Gastroesophageal sphincter (tissue), 4 donors: ENCODE measurements at regions not wholly inside any gene's neighbourhood (a gene's known extent, or its start where the extent isn't known, plus 50 kb on each side); places are given as distances from the start of the nearest gene placed in this dataset.

Experiments
- ATAC-seq: fragments of 150-250 bp; one replicate; pipeline ENCODE4 v1.9.1; 2016; ENCODE audit warnings: mild to moderate bottlenecking, moderate library complexity
- H3K27ac ChIP-seq, 4 donors: fragments of 200-600 bp; sonication (generic) in 3 of 4; 1 replicate in 3 of 4; 2 replicates in 1 of 4; pipeline ENCODE4 v1.5.1; 2016 to 2019
- H3K27me3 ChIP-seq: fragments of 200-600 bp; sonication (generic); one replicate; pipeline ENCODE4 v1.5.1; 2019
- H3K36me3 ChIP-seq, 2 donors: fragments of 200-600 bp; sonication (generic); one replicate each; pipeline ENCODE4 v1.5.1; 2019; ENCODE audit warnings: control low read depth in 1 of 2
- H3K4me1 ChIP-seq, 3 donors: fragments of 200-600 bp; sonication (generic); 1 replicate in 2 of 3; 2 replicates in 1 of 3; pipeline ENCODE4 v1.5.1; 2016 to 2019; ENCODE audit warnings: control low read depth in 2 of 3
- H3K4me3 ChIP-seq, 2 donors: fragments of 200-600 bp; sonication (generic); one replicate each; pipeline ENCODE4 v1.5.1; 2019; ENCODE audit warnings: mild to moderate bottlenecking in 1 of 2, moderate library complexity in 1 of 2
- H3K9me3 ChIP-seq, 3 donors: fragments of 200-600 bp; sonication (generic); one replicate each; pipeline ENCODE4 v1.5.1; 2017 to 2019; ENCODE audit warnings: control low read depth in 2 of 3
- CTCF ChIP-seq, 4 experiments: fragments of 200-600 bp in 2 of 4; fragments of 450-650 bp in 2 of 4; sonication (generic) in 1 of 4; IDR thresholded peaks; one replicate each; pipeline ENCODE4 v1.5.1; 2017 to 2019; ENCODE audit warnings: antibody characterized with exemption in 4 of 4, mild to moderate bottlenecking in 2 of 4, moderate library complexity in 2 of 4
- EP300 ChIP-seq: sonication (generic); formaldehyde crosslinking; IDR thresholded peaks from one replicate; pipeline ENCODE4 v1.6.1; 2017; ENCODE audit warnings: antibody characterized with exemption, mild to moderate bottlenecking
- POLR2A ChIP-seq, 2 donors: fragments of 450-650 bp; IDR thresholded peaks; one replicate each; pipeline ENCODE4 v1.6.1; 2017; ENCODE audit warnings: antibody characterized with exemption in 2 of 2, mild to moderate bottlenecking in 2 of 2, moderate library complexity in 1 of 2
- POLR2AphosphoS5 ChIP-seq: sonication (generic); formaldehyde crosslinking; IDR thresholded peaks from one replicate; pipeline ENCODE4 v1.6.1; 2017; ENCODE audit warnings: antibody characterized with exemption
- WGBS, 2 donors: methylation state at CpG; one replicate each; pipeline ENCODE4 v1.1.5; 2018; ENCODE audit warnings: low coverage in 1 of 2; 5-methylcytosine and 5-hydroxymethylcytosine counted together
- small RNA-seq, 4 donors: library from RNA; depleted of rRNA; stranded (forward); fragments of <200 nt; gene quantifications; one replicate each; pipeline ENCODE3, GENCODE V24; 2016

GRCh38 chr2:162914161-162914560 is 75.6 kb upstream of the KCNH7 start:
- TF ChIP-seq POLR2A (IDR thresholded peaks at IDR 0.05) (no peak), EP300 (no peak), POLR2AphosphoS5 (no peak), CTCF (IDR thresholded peaks at IDR 0.05) (no peak)
- H3K36me3 ChIP-seq, result no peaks in the 10 kb centered on the region
- WGBS, 2 donors, result 88 to 89% methylated on average over 2 of the region's 2 CpGs
- no peaks in the 10 kb centered on the region for H3K4me1 ChIP-seq
- no peak overlapping the region for H3K4me3 ChIP-seq
- no peaks in the 10 kb centered on the region for H3K9me3 ChIP-seq
- ATAC-seq, result no peak
- no peak overlapping the region for H3K27ac ChIP-seq
- H3K27me3 ChIP-seq, result no peaks in the 10 kb centered on the region

- 75 to 88% methylated on average over 2 of the region's 2 CpGs for WGBS, 2 donors
- no peak for TF ChIP-seq EP300
- TF ChIP-seq CTCF (IDR thresholded peaks at IDR 0.05), result no peak
- TF ChIP-seq POLR2A (IDR thresholded peaks at IDR 0.05), result no peak
- TF ChIP-seq POLR2AphosphoS5, result no peak
- ATAC-seq, result no peak
Observed at GRCh38 chr2:162912787-162913186, 74.2 kb upstream of the KCNH7 start.

GRCh38 chr2:162908567-162908966 is 70.0 kb upstream of the KCNH7 start:
- no peaks in the 10 kb centered on the region for H3K27me3 ChIP-seq
- ATAC-seq, result no peak
- no peak overlapping the region for H3K4me3 ChIP-seq
- H3K36me3 ChIP-seq, result no peaks in the 10 kb centered on the region
- H3K27ac ChIP-seq, result no peak overlapping the region
- H3K4me1 ChIP-seq, result no peaks in the 10 kb centered on the region
- no peak for TF ChIP-seq EP300
- TF ChIP-seq POLR2AphosphoS5, result no peak
- no peaks in the 10 kb centered on the region for H3K9me3 ChIP-seq
- 58 to 64% methylated on average over 2 of the region's 2 CpGs for WGBS, 2 donors

More at GRCh38 chr2:162912787-162913186, 74.2 kb upstream of the KCNH7 start:
- H3K9me3 ChIP-seq, result no peaks in the 10 kb centered on the region
- no peaks in the 10 kb centered on the region for H3K36me3 ChIP-seq
- H3K4me1 ChIP-seq, result no peaks in the 10 kb centered on the region
- no peaks in the 10 kb centered on the region for H3K27me3 ChIP-seq
- H3K27ac ChIP-seq, result no peak overlapping the region
- no peak overlapping the region for H3K4me3 ChIP-seq

DNA sequence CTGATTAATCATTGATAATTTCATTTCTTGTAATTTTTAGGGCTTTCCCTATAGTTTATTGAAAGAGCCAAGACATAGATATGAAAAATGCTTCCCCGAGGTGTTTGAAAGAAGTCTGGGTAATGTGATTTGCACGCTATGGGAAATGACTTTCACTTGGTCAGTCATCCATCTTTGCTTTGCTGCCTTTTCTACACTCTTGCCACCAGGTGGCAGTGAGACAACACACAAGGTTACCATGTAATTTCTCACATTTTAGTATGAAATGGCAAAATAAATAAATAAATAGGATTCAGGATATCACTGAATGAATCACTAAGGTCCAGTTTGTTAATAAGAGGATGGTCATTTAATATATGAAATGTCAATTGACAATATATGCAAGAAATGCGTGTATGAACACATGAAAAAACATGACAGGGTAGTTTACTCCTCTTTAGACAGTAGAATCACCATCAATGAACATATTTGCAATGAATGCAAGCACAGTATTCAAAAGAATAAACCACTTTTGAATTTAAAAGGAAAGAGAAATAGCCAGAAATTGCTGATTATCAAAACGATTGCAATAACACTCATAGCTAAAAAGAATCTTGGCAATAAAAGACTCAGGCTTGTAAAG is 52.2 kb upstream of the KCNH7 start:
- no peak overlapping the region for H3K4me3 ChIP-seq
- no peaks in the 10 kb centered on the region for H3K36me3 ChIP-seq
- TF ChIP-seq CTCF (IDR thresholded peaks at IDR 0.05) (peak in 3 of 4 experiments; percentile 19 to 47 (median 29)), POLR2AphosphoS5 (no peak), POLR2A (IDR thresholded peaks at IDR 0.05) (no peak)
- 22 to 26% methylated on average over 4 of the region's 4 CpGs for WGBS, 2 donors
- ATAC-seq, result no peak
- H3K9me3 ChIP-seq, result no peaks in the 10 kb centered on the region
- H3K27ac ChIP-seq, result no peak overlapping the region
- no peaks in the 10 kb centered on the region for H3K4me1 ChIP-seq
- no peaks in the 10 kb centered on the region for H3K27me3 ChIP-seq

DNA sequence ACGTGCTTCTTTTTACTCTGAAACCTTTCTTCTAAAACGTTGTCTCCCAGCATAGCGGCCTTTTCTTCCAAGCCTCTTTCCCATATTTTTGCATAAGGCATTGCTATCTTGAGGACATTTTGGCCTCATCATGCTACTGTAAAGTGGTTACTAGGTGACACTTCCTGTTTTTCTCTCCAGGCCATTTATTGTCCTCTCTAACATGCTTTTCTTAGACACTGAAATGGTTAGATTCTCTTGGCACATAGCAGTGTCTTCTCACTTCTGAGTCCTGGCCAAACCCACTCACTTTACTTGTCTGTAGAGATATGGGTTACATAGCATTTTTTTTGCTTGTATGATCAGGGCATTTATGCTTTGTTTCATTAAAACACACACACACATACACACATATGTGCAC is 50.1 kb upstream of the KCNH7 start:
- H3K27ac ChIP-seq, result no peak overlapping the region
- 81 to 86% methylated on average over 3 of the region's 3 CpGs for WGBS, 2 donors
- no peak for ATAC-seq

More for the DNA sequence above, 50.1 kb upstream of the KCNH7 start:
- no peaks in the 10 kb centered on the region for H3K4me1 ChIP-seq
- H3K27me3 ChIP-seq, result no peaks in the 10 kb centered on the region
- no peak overlapping the region for H3K4me3 ChIP-seq
- H3K9me3 ChIP-seq, result no peaks in the 10 kb centered on the region
- H3K36me3 ChIP-seq, result no peaks in the 10 kb centered on the region
- no peak for TF ChIP-seq EP300
- TF ChIP-seq POLR2AphosphoS5, result no peak
- no peak for TF ChIP-seq CTCF (IDR thresholded peaks at IDR 0.05)
- TF ChIP-seq POLR2A (IDR thresholded peaks at IDR 0.05), result no peak

Small RNA genes in the stretch of these regions (small RNA-seq; reads per million reads assigned to genes)
- 0 reads per million in 4 donors for gene RNU6-627P
